ENCODE measurements at regions not wholly inside any gene's neighbourhood (a gene's known extent, or its start where the extent isn't known, plus 50 kb on each side); places are given as distances from the start of the nearest gene placed in this dataset.

DNA sequence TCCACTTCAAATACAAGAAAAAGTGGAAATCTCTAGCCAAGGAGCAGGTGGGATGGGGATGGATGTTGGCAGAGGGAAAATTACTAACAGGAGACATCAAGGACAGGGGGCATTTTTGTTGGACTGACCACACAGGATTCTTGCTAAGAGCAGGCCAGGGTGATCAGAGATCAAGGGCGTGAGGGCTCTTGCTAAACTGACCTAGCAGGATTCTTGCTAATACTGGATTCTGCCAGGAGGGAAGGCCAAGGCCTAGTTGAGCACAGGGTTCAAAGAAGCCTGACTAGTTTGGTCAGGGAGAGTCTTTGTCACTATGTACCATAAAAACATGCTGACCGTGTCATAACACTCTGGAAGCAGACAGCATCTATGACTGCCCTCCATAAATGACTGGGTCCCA, 442.7 kb downstream of the PID1 start:
- DNase-seq (no peak), ATAC-seq (no peak)
- WGBS (ENCODE audit: insufficient coverage, low coverage, low lambda C conversion rate, missing lambda C conversion rate) = no CpG with 5 or more reads among the region's 2 CpGs
- intact Hi-C loops (cut with DNase I) = no loop called here
- TF ChIP-seq, protein P1, sequence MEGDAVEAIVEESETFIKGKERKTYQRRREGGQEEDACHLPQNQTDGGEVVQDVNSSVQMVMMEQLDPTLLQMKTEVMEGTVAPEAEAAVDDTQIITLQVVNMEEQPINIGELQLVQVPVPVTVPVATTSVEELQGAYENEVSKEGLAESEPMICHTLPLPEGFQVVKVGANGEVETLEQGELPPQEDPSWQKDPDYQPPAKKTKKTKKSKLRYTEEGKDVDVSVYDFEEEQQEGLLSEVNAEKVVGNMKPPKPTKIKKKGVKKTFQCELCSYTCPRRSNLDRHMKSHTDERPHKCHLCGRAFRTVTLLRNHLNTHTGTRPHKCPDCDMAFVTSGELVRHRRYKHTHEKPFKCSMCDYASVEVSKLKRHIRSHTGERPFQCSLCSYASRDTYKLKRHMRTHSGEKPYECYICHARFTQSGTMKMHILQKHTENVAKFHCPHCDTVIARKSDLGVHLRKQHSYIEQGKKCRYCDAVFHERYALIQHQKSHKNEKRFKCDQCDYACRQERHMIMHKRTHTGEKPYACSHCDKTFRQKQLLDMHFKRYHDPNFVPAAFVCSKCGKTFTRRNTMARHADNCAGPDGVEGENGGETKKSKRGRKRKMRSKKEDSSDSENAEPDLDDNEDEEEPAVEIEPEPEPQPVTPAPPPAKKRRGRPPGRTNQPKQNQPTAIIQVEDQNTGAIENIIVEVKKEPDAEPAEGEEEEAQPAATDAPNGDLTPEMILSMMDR (IDR thresholded peaks at IDR 0.05) = no peak
- no peak for TF ChIP-seq POLR2A (IDR thresholded peaks at IDR 0.05)
- H3K27me3 ChIP-seq = no peaks in the 10 kb centered on the region
- no peaks in the 10 kb centered on the region for H3K9me3 ChIP-seq
- no peak overlapping the region for H3K4me3 ChIP-seq
- no peaks in the 10 kb centered on the region for H3K4me1 ChIP-seq
- no peaks in the 10 kb centered on the region for H3K36me3 ChIP-seq
- H3K27ac ChIP-seq = no peak overlapping the region

DNA sequence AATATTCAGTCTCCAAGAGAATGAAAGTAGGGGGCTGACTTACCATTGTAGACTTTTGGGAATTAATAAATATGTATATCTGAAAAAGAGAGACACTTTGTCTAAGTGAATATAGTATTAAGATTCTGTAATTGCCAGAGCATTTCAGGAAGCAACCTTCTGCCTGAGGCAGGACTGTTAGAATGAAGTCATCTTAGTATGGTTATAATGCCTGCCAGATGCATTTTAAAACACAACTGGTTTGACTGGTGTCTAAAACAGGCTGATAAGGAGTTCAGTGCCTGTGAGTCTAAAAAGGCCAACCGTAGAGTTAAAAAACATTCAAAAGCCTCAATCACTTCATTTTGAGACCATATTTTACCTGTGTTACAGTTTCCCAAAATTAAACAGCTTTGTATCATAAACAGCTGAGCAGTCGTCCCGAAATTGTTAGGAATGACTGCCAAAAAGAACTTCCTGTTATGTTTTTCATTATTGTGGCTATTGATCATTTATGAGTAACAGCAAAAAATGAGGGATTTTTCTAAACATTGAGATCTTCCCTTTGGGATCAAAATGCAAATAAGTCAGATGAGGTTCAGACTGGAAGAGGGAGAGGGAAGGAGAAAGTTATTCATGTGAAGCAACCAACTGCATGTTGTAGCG, 443.9 kb downstream of the PID1 start:
- H3K4me3 ChIP-seq = no peak overlapping the region
- WGBS (ENCODE audit: insufficient coverage, low coverage, low lambda C conversion rate, missing lambda C conversion rate) = 78% methylated on average over 4 of the region's 4 CpGs
- no peak for TF ChIP-seq POLR2A (IDR thresholded peaks at IDR 0.05)
- TF ChIP-seq, protein P1 (IDR thresholded peaks at IDR 0.05) = no peak
- H3K9me3 ChIP-seq = no peaks in the 10 kb centered on the region
- no peak for ATAC-seq
- no peak overlapping the region for H3K27ac ChIP-seq
- intact Hi-C loops (cut with DNase I) = no loop called here
- H3K36me3 ChIP-seq = no peaks in the 10 kb centered on the region
- no peaks in the 10 kb centered on the region for H3K27me3 ChIP-seq
- no peaks in the 10 kb centered on the region for H3K4me1 ChIP-seq
- no peak for DNase-seq

DNA sequence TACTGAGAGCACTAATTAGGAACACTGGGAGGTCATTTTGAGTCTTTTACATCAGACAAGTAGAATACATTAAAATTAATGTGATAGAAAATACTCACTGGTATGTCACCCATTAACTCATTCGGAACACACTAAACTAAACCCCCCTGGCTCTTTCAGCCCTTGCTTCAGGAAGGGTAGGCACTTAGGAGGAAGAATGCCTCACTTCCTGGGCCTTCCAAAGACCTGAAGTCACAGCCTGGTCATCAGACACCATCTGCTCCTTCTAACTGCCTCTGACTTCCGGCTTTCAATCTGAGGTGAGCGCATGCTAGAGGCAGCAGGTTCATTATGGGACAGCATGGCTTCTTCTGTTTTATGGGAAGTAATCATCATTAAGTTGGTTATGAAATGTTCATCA, 451.4 kb downstream of the PID1 start:
- WGBS (ENCODE audit: insufficient coverage, low coverage, low lambda C conversion rate, missing lambda C conversion rate) = 44% methylated on average over 2 of the region's 3 CpGs
- DNase-seq (no peak), ATAC-seq (no peak)
- H3K4me1 ChIP-seq = no peaks in the 10 kb centered on the region
- no peaks in the 10 kb centered on the region for H3K27me3 ChIP-seq
- TF ChIP-seq, protein P1 (IDR thresholded peaks at IDR 0.05) = no peak
- intact Hi-C loops (cut with DNase I) = no loop called here
- no peaks in the 10 kb centered on the region for H3K36me3 ChIP-seq
- H3K9me3 ChIP-seq = no peaks in the 10 kb centered on the region
- H3K4me3 ChIP-seq = no peak overlapping the region
- no peak overlapping the region for H3K27ac ChIP-seq

DNA sequence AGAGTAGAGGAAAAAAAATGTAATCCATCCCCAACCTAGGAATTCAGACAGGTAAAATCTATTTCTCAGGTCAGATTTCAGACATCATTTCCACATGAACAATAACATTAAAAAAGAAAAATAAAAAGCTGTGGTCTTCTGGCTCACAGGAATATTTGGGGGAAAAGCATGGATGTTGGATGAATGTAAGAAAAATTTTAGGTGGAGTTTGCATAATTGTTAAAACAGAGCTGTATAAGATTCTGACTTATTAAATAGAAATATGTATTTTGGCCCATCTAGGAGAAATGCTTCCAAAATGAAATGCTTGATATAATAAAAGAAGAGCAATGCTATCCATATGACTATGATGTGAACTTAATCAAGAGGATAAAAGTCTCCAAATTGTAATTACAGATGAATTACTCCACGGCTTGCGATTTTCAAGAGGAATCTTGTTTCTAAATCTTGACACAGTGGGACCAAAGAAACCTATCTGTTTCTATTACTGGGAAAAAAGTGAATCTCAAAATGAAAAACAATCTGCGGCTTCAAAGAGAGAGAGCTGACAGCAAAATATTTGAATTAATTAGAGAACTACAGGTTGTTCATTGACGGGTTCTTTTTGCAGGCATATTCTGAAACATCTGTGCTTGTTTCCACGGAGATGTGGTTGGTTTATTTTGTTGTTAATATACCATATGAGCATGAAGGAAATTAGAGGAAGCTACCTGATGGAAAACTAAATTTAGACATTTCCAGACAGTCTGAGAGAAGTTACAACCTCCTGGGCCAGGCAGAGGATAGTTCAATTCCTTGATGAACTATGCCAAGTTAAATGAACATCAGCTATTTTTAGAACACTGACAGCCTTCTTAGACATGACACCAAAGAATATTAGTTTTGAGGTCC, 468.7 kb downstream of the PID1 start:
- H3K27ac ChIP-seq = no peak overlapping the region
- H3K4me1 ChIP-seq = no peaks in the 10 kb centered on the region
- ATAC-seq (no peak), DNase-seq (no peak)
- WGBS (ENCODE audit: insufficient coverage, low coverage, low lambda C conversion rate, missing lambda C conversion rate) = 84% methylated on average over 5 of the region's 5 CpGs
- no peaks in the 10 kb centered on the region for H3K27me3 ChIP-seq
- H3K36me3 ChIP-seq = no peaks in the 10 kb centered on the region
- TF ChIP-seq, protein P1 (IDR thresholded peaks at IDR 0.05) = no peak
- no peak for TF ChIP-seq POLR2A (IDR thresholded peaks at IDR 0.05)
- intact Hi-C loops (cut with DNase I) = no loop called here
- H3K9me3 ChIP-seq = no peaks in the 10 kb centered on the region
- no peak overlapping the region for H3K4me3 ChIP-seq

All from right lobe of liver (tissue), 6 donors.